CD14-positive monocyte (primary cell): ENCODE measurements at regions not wholly inside any gene's neighbourhood (a gene's known extent, or its start where the extent isn't known, plus 50 kb on each side); places are given as distances from the start of the nearest gene placed in this dataset.
A peak's percentile ranks its signal among the peaks of the same experiment; 100 is the strongest.

Experiments used
- DNase-seq, 3 donors: peaks; one replicate each; pipeline ENCODE4 v3.0.0-alpha.2; 2011 to 2022
- H2AFZ ChIP-seq: 2 replicates; pipeline ENCODE4 v1.6.0; 2012; ENCODE audit warnings: mild to moderate bottlenecking, low read depth, low read length, inconsistent platforms; ENCODE audit not compliant: insufficient read depth, poor library complexity, severe bottlenecking
- H3K27ac ChIP-seq, 2 donors: 1 replicate in 1 of 2; 2 replicates in 1 of 2; pipeline ENCODE4 v1.5.1; 2012 to 2013; ENCODE audit warnings: low read length in 2 of 2, control low read depth in 1 of 2, inconsistent platforms in 1 of 2, low read depth in 1 of 2, mild to moderate bottlenecking in 1 of 2
- H3K27me3 ChIP-seq, 2 donors: one replicate each; pipeline versions ENCODE4 v1.6.0 to v1.6.1; 2011 to 2013; ENCODE audit warnings: low read length in 2 of 2; ENCODE audit not compliant: control insufficient read depth in 2 of 2, insufficient read depth in 2 of 2
- H3K36me3 ChIP-seq, 2 donors: replicated peaks in 1 of 2; 1 replicate in 1 of 2; 2 replicates in 1 of 2; pipeline versions ENCODE4 v1.5.1 to v1.6.1; 2012 to 2013; ENCODE audit warnings: low read length in 2 of 2, control low read depth in 1 of 2, inconsistent platforms in 1 of 2, mild to moderate bottlenecking in 1 of 2; ENCODE audit not compliant: insufficient read depth in 2 of 2, control insufficient read depth in 1 of 2
- H3K4me1 ChIP-seq, 2 donors: 1 replicate in 1 of 2; 2 replicates in 1 of 2; pipeline versions ENCODE4 v1.5.1 to v1.6.1; 2012 to 2013; ENCODE audit warnings: low read length in 2 of 2, control low read depth in 1 of 2, inconsistent platforms in 1 of 2, mild to moderate bottlenecking in 1 of 2, moderate library complexity in 1 of 2; ENCODE audit not compliant: insufficient read depth in 2 of 2, control insufficient read depth in 1 of 2
- H3K4me2 ChIP-seq: replicated peaks from 2 replicates; pipeline ENCODE3; 2012; ENCODE audit warnings: low read length, moderate library complexity, mild to moderate bottlenecking; ENCODE audit not compliant: poor library complexity, severe bottlenecking; ENCODE audit errors: extremely low read depth
- H3K4me3 ChIP-seq, 3 experiments: fragments of 200-600 bp in 1 of 3; sonication (generic) in 1 of 3; replicated peaks in 1 of 3; 1 replicate in 2 of 3; 2 replicates in 1 of 3; pipeline ENCODE4 v1.5.1; 2011 to 2013; ENCODE audit warnings: low read length in 3 of 3, mild to moderate bottlenecking in 3 of 3, control low read depth in 2 of 3, low read depth in 2 of 3, inconsistent platforms in 1 of 3, moderate library complexity in 1 of 3
- H3K79me2 ChIP-seq: 2 replicates; pipeline ENCODE4 v1.6.0; 2012; ENCODE audit warnings: mild to moderate bottlenecking, control low read depth, inconsistent platforms, low read length, moderate library complexity; ENCODE audit not compliant: insufficient read depth
- H3K9ac ChIP-seq: 2 replicates; pipeline ENCODE4 v1.6.0; 2017; ENCODE audit warnings: low read length, mild to moderate bottlenecking; ENCODE audit not compliant: insufficient read depth, poor library complexity, severe bottlenecking
- H3K9me3 ChIP-seq, 2 donors: replicated peaks in 1 of 2; 1 replicate in 1 of 2; 2 replicates in 1 of 2; pipeline versions ENCODE4 v1.5.1 to v1.6.1; 2012 to 2013; ENCODE audit warnings: low read length in 2 of 2, control low read depth in 1 of 2; ENCODE audit not compliant: control insufficient read depth in 1 of 2, insufficient read depth in 1 of 2
- H4K20me1 ChIP-seq: 2 replicates; pipeline ENCODE4 v1.6.0; 2012; ENCODE audit warnings: mild to moderate bottlenecking, low read length, control low read depth, moderate library complexity; ENCODE audit not compliant: insufficient read depth
- H3K27ac Mint-ChIP-seq, 7 donors: one replicate each; pipeline ENCODE4 v1.8.0; 2020; ENCODE audit warnings: mild to moderate bottlenecking in 7 of 7, mixed read lengths in 7 of 7, moderate library complexity in 6 of 7, inconsistent platforms in 2 of 7
- H3K27me3 Mint-ChIP-seq, 3 donors: one replicate each; pipeline ENCODE4 v1.8.0; 2021 to 2022; ENCODE audit warnings: low read depth in 3 of 3, mild to moderate bottlenecking in 3 of 3, mixed read lengths in 3 of 3, moderate library complexity in 3 of 3, inconsistent platforms in 1 of 3
- H3K36me3 Mint-ChIP-seq, 2 donors: one replicate each; pipeline ENCODE4 v1.8.0; 2020; ENCODE audit warnings: mixed read lengths in 2 of 2, inconsistent platforms in 1 of 2, mild to moderate bottlenecking in 1 of 2
- H3K4me1 Mint-ChIP-seq: one replicate; pipeline ENCODE4 v1.8.0; 2020; ENCODE audit warnings: mild to moderate bottlenecking, mixed read lengths
- H3K4me3 Mint-ChIP-seq, 2 donors: one replicate each; pipeline ENCODE4 v1.8.0; 2020; ENCODE audit warnings: mild to moderate bottlenecking in 2 of 2, mixed read lengths in 2 of 2, moderate library complexity in 1 of 2
- H3K9me3 Mint-ChIP-seq, 7 donors: one replicate each; pipeline ENCODE4 v1.8.0; 2020 to 2022; ENCODE audit warnings: mixed read lengths in 7 of 7, mild to moderate bottlenecking in 6 of 7, moderate library complexity in 6 of 7, inconsistent platforms in 2 of 7
- WGBS: methylation state at CpG from one replicate; pipeline ENCODE4 v1.1.5; 2013; ENCODE audit warnings: missing lambda C conversion rate; ENCODE audit not compliant: insufficient coverage; 5-methylcytosine and 5-hydroxymethylcytosine counted together
- intact Hi-C, 2 donors: fragments of 100-400 bp; cut with micrococcal nuclease; formaldehyde crosslinking; loops; one replicate each; pipeline versions ENCODE4 v1.15.0 to v1.15.1; 2023
- TF ChIP-seq, protein P1 (sequence below): fragments of 200-600 bp; IDR thresholded peaks from one replicate; pipeline ENCODE4 v1.8.0; 2022; ENCODE audit warnings: antibody characterized with exemption, mild to moderate bottlenecking

DNA sequence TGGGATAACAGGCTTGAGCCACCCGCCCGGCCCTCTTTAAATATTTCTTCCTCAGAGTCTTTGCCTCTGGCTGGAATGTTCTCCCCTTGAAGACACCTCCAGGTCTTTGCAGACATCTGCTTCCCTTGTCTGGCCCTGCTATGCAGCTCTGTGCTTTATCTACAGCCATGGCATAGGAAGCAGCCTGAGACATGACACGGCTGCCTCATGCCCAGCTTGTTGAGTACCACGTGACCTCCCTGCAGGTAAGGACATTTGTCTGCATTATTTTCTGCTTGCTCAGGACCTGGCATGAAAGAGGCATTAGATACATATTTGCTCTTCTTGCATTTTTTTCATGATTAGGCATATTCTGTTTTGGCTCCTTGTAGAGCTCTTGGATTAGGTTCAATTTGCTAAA lies 113.8 kb upstream of the KLF6 start:
- Histone ChIP-seq H3K79me2 (no peaks in the 10 kb centered on the region), H3K9me3 (no peaks in the 10 kb centered on the region), H2AFZ (no peak overlapping the region), H3K4me1 (peaks cover 19% of the 10 kb centered on the region in 2 donors), H3K36me3 (no peaks in the 10 kb centered on the region), H3K27ac (no peak overlapping the region), H4K20me1 (no peaks in the 10 kb centered on the region), H3K4me2 (no peak overlapping the region), H3K9ac (no peak overlapping the region), H3K4me3 (no peak overlapping the region), H3K27me3 (no peaks in the 10 kb centered on the region)
- intact Hi-C loops: loop anchor here in 1 of 2 donors (10.0 kb wide), 1 partner anchor 156 kb away; no protein-coding TSS in a partner anchor
- no peak overlapping the region for H3K4me3 Mint-ChIP-seq
- H3K4me1 Mint-ChIP-seq: peaks cover 37% of the 10 kb centered on the region
- H3K27ac Mint-ChIP-seq: peak overlapping the region in 1 of 7 donors; percentile 13
- peaks cover 0 to 2% (median 0%) of the 10 kb centered on the region in 3 donors for H3K27me3 Mint-ChIP-seq
- no peaks in the 10 kb centered on the region for H3K9me3 Mint-ChIP-seq
- TF ChIP-seq, protein P1, sequence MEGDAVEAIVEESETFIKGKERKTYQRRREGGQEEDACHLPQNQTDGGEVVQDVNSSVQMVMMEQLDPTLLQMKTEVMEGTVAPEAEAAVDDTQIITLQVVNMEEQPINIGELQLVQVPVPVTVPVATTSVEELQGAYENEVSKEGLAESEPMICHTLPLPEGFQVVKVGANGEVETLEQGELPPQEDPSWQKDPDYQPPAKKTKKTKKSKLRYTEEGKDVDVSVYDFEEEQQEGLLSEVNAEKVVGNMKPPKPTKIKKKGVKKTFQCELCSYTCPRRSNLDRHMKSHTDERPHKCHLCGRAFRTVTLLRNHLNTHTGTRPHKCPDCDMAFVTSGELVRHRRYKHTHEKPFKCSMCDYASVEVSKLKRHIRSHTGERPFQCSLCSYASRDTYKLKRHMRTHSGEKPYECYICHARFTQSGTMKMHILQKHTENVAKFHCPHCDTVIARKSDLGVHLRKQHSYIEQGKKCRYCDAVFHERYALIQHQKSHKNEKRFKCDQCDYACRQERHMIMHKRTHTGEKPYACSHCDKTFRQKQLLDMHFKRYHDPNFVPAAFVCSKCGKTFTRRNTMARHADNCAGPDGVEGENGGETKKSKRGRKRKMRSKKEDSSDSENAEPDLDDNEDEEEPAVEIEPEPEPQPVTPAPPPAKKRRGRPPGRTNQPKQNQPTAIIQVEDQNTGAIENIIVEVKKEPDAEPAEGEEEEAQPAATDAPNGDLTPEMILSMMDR: no peak
- H3K36me3 Mint-ChIP-seq: no peaks in the 10 kb centered on the region
- WGBS: 90% methylated on average over 4 of the region's 4 CpGs
- DNase-seq: no peak

DNA sequence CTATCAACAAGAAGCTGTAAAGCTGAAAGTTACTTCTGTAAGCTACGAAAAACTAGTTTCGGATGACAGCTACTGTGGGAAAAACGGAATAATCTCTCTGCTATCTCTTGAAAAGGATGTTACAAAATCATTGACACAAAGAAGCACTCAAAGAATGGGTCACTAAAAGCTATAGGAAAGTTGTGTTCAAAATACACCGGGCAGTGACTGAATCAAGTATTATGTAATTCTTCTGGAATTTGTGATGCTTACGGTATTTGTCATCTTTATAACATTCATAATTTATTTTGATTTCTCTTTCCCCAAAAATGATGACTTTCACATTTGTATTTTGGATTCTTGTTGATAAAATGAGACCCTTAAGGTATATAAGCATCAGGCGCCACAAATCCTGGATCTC lies 112.1 kb upstream of the KLF6 start:
- no CpG with 5 or more reads among the region's 6 CpGs for WGBS
- Histone ChIP-seq H3K4me2 (no peak overlapping the region), H3K27me3 (no peaks in the 10 kb centered on the region), H4K20me1 (no peaks in the 10 kb centered on the region), H3K36me3 (no peaks in the 10 kb centered on the region), H3K9me3 (no peaks in the 10 kb centered on the region), H3K79me2 (no peaks in the 10 kb centered on the region), H3K27ac (no peak overlapping the region), H3K4me1 (peaks cover 32% of the 10 kb centered on the region in 2 donors), H3K4me3 (no peak overlapping the region), H3K9ac (no peak overlapping the region), H2AFZ (no peak overlapping the region)
- Mint-ChIP-seq H3K27me3 (peaks cover 0 to 2% (median 0%) of the 10 kb centered on the region in 3 donors), H3K36me3 (no peaks in the 10 kb centered on the region), H3K4me3 (no peak overlapping the region), H3K4me1 (peaks cover 37% of the 10 kb centered on the region), H3K27ac (peak overlapping the region in 2 of 7 donors; percentile 0 to 13), H3K9me3 (no peaks in the 10 kb centered on the region)
- peak in 1 of 3 donors; percentile 42 for DNase-seq
- TF ChIP-seq, protein P1: no peak
- intact Hi-C loops: loop anchor here in 1 of 2 donors (10.0 kb wide), 1 partner anchor 158 kb away; no protein-coding TSS in a partner anchor
